HCT116 (cell line): ENCODE measurements at regions not wholly inside any gene's neighbourhood (a gene's known extent, or its start where the extent isn't known, plus 50 kb on each side); places are given as distances from the start of the nearest gene placed in this dataset.

Source experiments
- ATAC-seq: fragments of 200-7000 bp; cut with Tn5 transposase; 2 replicates; pipeline ENCODE4 v1.9.1; 2020; ENCODE audit warnings: mild to moderate bottlenecking, moderate library complexity
- BruUV-seq: library from RNA; stranded (reverse); fragments of 400-500 nt; replicated peaks from 2 replicates; lab custom pipeline; 2021; lab: Mats Ljungman, UMichigan
- CTCF ChIA-PET: fragments of 300-600 bp; sonication (Branson Sonifier 250); formaldehyde crosslinking; loops from one replicate; lab custom pipeline; 2021; ENCODE audit warnings: antibody characterized with exemption; lab: Charles Lee
- POLR2A ChIA-PET: fragments of 300-600, 350-600 bp; sonication (Branson Sonifier 250); formaldehyde crosslinking; loops from one replicate; lab custom pipeline; 2021; ENCODE audit warnings: antibody characterized with exemption; lab: Charles Lee
- RAD21 ChIA-PET, 2 experiments: fragments of 300-600 bp; sonication (Branson Sonifier 250); formaldehyde crosslinking; loops; one replicate each; lab custom pipeline; 2023; ENCODE audit warnings: low total read pairs in 2 of 2; ENCODE audit not compliant: uncharacterized antibody in 2 of 2, unreplicated experiment in 2 of 2, low non-redundant PET in 1 of 2; lab: Charles Lee
- DNase-seq: peaks from one replicate; pipeline ENCODE4 v3.0.0-alpha.2; 2010; ENCODE audit warnings: low read depth, low spot score
- H2AFZ ChIP-seq: fragments of 200-600 bp; shearing (Covaris generic), sonication (generic); 2 replicates; pipeline ENCODE4 v1.6.1; 2017; ENCODE audit warnings: low read depth, mixed run types, mixed read lengths, antibody characterized with exemption, low read length; ENCODE audit not compliant: poor library complexity, severe bottlenecking
- H3K27ac ChIP-seq: 2 replicates; pipeline ENCODE4 v1.5.1; 2012; ENCODE audit warnings: low read depth, low read length
- H3K27me3 ChIP-seq: fragments of 200-600 bp; sonication (generic); 2 replicates; pipeline ENCODE4 v1.6.1; 2016; ENCODE audit warnings: mixed run types, low read length, mixed read lengths; ENCODE audit not compliant: insufficient read depth
- H3K36me3 ChIP-seq, 2 experiments: fragments of 200-500 bp in 1 of 2; fragments of 200-600 bp in 1 of 2; sonication (Bioruptor generic) in 1 of 2; sonication (generic) in 1 of 2; 2 replicates each; pipeline versions ENCODE4 v1.5.1 to v1.6.1; 2014 to 2016; ENCODE audit warnings: low read length in 2 of 2, inconsistent platforms in 1 of 2, mixed read lengths in 1 of 2, mixed run types in 1 of 2; ENCODE audit not compliant: insufficient read depth in 2 of 2, control insufficient read depth in 1 of 2
- H3K4me1 ChIP-seq, 2 experiments: fragments of 200-600 bp in 1 of 2; sonication (generic) in 1 of 2; 2 replicates each; pipeline versions ENCODE4 v1.5.1 to v1.6.1; 2012 to 2017; ENCODE audit warnings: low read length in 2 of 2, inconsistent platforms in 1 of 2, mild to moderate bottlenecking in 1 of 2, mixed read lengths in 1 of 2, mixed run types in 1 of 2, moderate library complexity in 1 of 2; ENCODE audit not compliant: insufficient read depth in 2 of 2, control insufficient read depth in 1 of 2
- H3K4me2 ChIP-seq: fragments of 200-600 bp; sonication (generic); 2 replicates; pipeline ENCODE4 v1.6.1; 2017; ENCODE audit warnings: mixed run types, low read length, mixed read lengths
- H3K4me3 ChIP-seq, 2 experiments: fragments of 200-600 bp in 1 of 2; sonication (generic) in 1 of 2; replicated peaks in 1 of 2; 2 replicates each; pipeline ENCODE4 v1.5.1; 2011 to 2016; ENCODE audit warnings: low read length in 2 of 2, control low read depth in 1 of 2, low read depth in 1 of 2, mild to moderate bottlenecking in 1 of 2, mixed read lengths in 1 of 2, mixed run types in 1 of 2
- H3K79me2 ChIP-seq: fragments of 200-600 bp; sonication (generic); 2 replicates; pipeline ENCODE4 v1.6.1; 2017; ENCODE audit warnings: mild to moderate bottlenecking, mixed run types, low read length, moderate library complexity, mixed read lengths; ENCODE audit not compliant: insufficient read depth
- H3K9ac ChIP-seq: fragments of 200-600 bp; sonication (generic); 2 replicates; pipeline ENCODE4 v1.6.1; 2016; ENCODE audit warnings: low read length, mixed read lengths
- H3K9me2 ChIP-seq: fragments of 200-600 bp; sonication (generic), shearing (Covaris generic); 2 replicates; pipeline ENCODE4 v1.6.1; 2017; ENCODE audit warnings: mixed run types, mild to moderate bottlenecking, moderate library complexity; ENCODE audit not compliant: insufficient read depth
- H3K9me3 ChIP-seq, 2 experiments: fragments of 200-500 bp in 1 of 2; fragments of 200-600 bp in 1 of 2; sonication (Bioruptor generic) in 1 of 2; sonication (generic) in 1 of 2; 2 replicates each; pipeline ENCODE4 v1.6.1; 2014 to 2017; ENCODE audit warnings: low read length in 2 of 2, mixed read lengths in 2 of 2, inconsistent platforms in 1 of 2, low read depth in 1 of 2, mild to moderate bottlenecking in 1 of 2, mixed run types in 1 of 2, moderate library complexity in 1 of 2; ENCODE audit not compliant: control insufficient read depth in 1 of 2, insufficient read depth in 1 of 2
- H4K20me1 ChIP-seq: fragments of 200-600 bp; sonication (generic), shearing (Covaris generic); 2 replicates; pipeline ENCODE4 v1.6.1; 2017; ENCODE audit warnings: mixed run types, mild to moderate bottlenecking, moderate library complexity; ENCODE audit not compliant: insufficient read depth
- ELF1 ChIP-seq: IDR thresholded peaks from 2 replicates; pipeline ENCODE4 v1.6.1; 2012; ENCODE audit warnings: low read depth, borderline replicate concordance
- FOSL1 ChIP-seq: IDR thresholded peaks from 2 replicates; pipeline ENCODE4 v1.6.1; 2012; ENCODE audit warnings: low read depth
- POLR2A ChIP-seq: IDR thresholded peaks from 2 replicates; pipeline ENCODE4 v1.7.0; 2011; ENCODE audit warnings: borderline replicate concordance; ENCODE audit not compliant: insufficient read depth, insufficient read length; ENCODE audit errors: extremely low read depth
- POLR2AphosphoS5 ChIP-seq: IDR thresholded peaks from 2 replicates; pipeline ENCODE4 v1.6.1; 2011; ENCODE audit warnings: mild to moderate bottlenecking, low read depth, low read length, moderate library complexity
- SP1 ChIP-seq: IDR thresholded peaks from 2 replicates; pipeline ENCODE4 v1.6.1; 2012; ENCODE audit warnings: low read depth
- ZBTB33 ChIP-seq: IDR thresholded peaks from 2 replicates; pipeline ENCODE4 v1.6.1; 2011; ENCODE audit warnings: mild to moderate bottlenecking, low read length, moderate library complexity; ENCODE audit not compliant: insufficient replicate concordance; ENCODE audit errors: extremely low read depth
- ZFX ChIP-seq: fragments of 450-650 bp; IDR thresholded peaks from 2 replicates; pipeline ENCODE4 v1.6.1; 2017
- intact Hi-C: fragments of 100-400 bp; cut with micrococcal nuclease; formaldehyde crosslinking; loops from 2 replicates; pipeline ENCODE4 v1.10.0; 2022

GRCh38 chr17:77291591-77292386 lies 151.0 kb downstream of the SEC14L1 start:
- TF ChIP-seq ZFX (no peak), ZBTB33 (no peak), POLR2AphosphoS5 (no peak; the same call in 1 of the 2 replicates), FOSL1 (no peak), SP1 (no peak), POLR2A (no peak), ELF1 (no peak)
- Histone ChIP-seq H3K4me3 (no peak overlapping the region), H3K27ac (no peak overlapping the region), H3K79me2 (peaks cover 96% of the 10 kb centered on the region), H3K9me2 (no peaks in the 10 kb centered on the region), H3K36me3 (peaks cover 10 to 22% of the 10 kb centered on the region in 2 experiments; a peak in 3 of 4 replicates), H4K20me1 (peaks cover 10% of the 10 kb centered on the region; the same call in 1 of the 2 replicates), H3K9me3 (no peaks in the 10 kb centered on the region), H3K4me1 (peaks cover 50 to 73% of the 10 kb centered on the region in 2 experiments), H2AFZ (no peak overlapping the region), H3K27me3 (no peaks in the 10 kb centered on the region), H3K4me2 (peak overlapping the region; percentile 14), H3K9ac (no peak overlapping the region)
- ChIA-PET CTCF (no interaction called here), POLR2A (interaction anchor here (0.6 kb wide), 1 partner anchor 500 kb away, joined by 5 read pairs; no protein-coding TSS in a partner anchor), RAD21 (interaction anchor here in 1 of 2 experiments (0.6 kb wide), 1 partner anchor 138 kb away, joined by 3 read pairs; no protein-coding TSS in a partner anchor)
- DNase-seq (no peak), ATAC-seq (no peak)
- intact Hi-C loops = no loop called here
- no TSS peak for BruUV-seq
